ENCODE measurements at regions not wholly inside any gene's neighbourhood (a gene's known extent, or its start where the extent isn't known, plus 50 kb on each side); places are given as distances from the start of the nearest gene placed in this dataset.

DNA sequence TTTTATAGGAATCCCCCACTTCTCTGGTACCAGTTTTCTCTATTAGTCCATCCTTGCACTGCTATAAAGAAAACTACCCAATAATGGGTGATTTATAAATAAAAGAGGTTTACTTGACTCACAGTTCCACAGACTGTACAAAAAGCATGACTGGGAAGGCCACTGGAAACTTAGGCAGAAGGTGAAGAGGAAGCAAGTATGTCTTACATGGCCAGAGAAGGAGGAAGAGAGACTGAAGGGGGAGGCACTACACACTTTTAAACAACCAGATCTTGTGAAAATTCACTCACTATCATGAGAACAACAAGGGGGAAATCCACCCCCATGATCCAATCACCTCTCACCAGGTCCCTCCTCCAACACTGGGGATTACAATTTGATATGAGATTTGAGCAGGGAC lies 68.9 kb upstream of the GNAZ start:
- H3K27me3 ChIP-seq (ENCODE audit: control insufficient read depth, insufficient read depth, low read length): peaks cover 13% of the 10 kb centered on the region
- peaks cover 4 to 25% (median 15%) of the 10 kb centered on the region in 7 donors for H3K9me3 Mint-ChIP-seq
- peaks cover 49% of the 10 kb centered on the region for H3K27me3 Mint-ChIP-seq
- peaks cover 5% of the 10 kb centered on the region for H3K36me3 Mint-ChIP-seq
- H3K27ac Mint-ChIP-seq: no peak overlapping the region
- H3K4me1 Mint-ChIP-seq: no peaks in the 10 kb centered on the region
- ATAC-seq (ENCODE audit: low read depth in 2 of 2) (no peak), DNase-seq (no peak)
- no peaks in the 10 kb centered on the region for H3K4me1 ChIP-seq (ENCODE audit: control insufficient read depth, insufficient read depth, low read length, poor library complexity, severe bottlenecking)
- H3K9me3 ChIP-seq (ENCODE audit: control insufficient read depth in 2 of 2, low read length in 2 of 2): peaks cover 16 to 23% of the 10 kb centered on the region in 2 experiments
- H3K4me3 Mint-ChIP-seq: no peak overlapping the region
- H3K4me3 ChIP-seq (ENCODE audit: low read depth, low read length): no peak overlapping the region
- H3K27ac ChIP-seq (ENCODE audit: insufficient read depth, low read length, poor library complexity, severe bottlenecking): no peak overlapping the region
- H3K36me3 ChIP-seq (ENCODE audit: control insufficient read depth, insufficient read depth, low read length): no peaks in the 10 kb centered on the region

DNA sequence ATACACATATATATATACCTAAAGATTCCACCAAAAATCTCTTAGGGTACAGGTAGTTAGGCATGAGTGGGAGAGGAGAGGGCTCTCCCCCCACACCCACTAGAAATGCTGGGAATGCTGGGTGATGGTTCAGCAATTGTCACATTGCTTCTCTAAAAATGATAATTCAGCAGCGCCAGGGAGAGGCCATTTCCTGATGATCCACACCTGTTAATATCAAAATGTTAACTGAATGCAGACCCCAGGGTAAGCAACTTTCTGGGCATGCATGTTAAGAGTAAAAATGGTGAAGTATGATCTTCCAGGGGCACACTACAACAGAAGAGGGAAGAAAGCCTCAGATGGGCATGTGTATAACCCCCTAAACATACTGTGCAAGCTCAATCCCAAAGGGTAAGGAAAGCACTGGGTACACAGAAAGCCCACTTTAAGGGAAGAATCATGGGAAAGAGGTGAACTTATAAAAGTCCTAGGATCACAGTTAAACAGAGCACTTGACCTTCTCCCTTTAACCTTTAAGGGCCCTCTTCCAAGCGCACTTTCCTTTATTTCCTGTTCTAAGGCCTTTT lies 67.6 kb upstream of the GNAZ start:
- H3K4me3 ChIP-seq (ENCODE audit: low read depth, low read length): no peak overlapping the region
- peaks cover 1 to 13% (median 6%) of the 10 kb centered on the region in 7 donors for H3K9me3 Mint-ChIP-seq
- peaks cover 2% of the 10 kb centered on the region for H3K36me3 Mint-ChIP-seq
- H3K27me3 Mint-ChIP-seq: peaks cover 50% of the 10 kb centered on the region
- no peaks in the 10 kb centered on the region for H3K4me1 Mint-ChIP-seq
- no peak overlapping the region for H3K27ac Mint-ChIP-seq
- H3K9me3 ChIP-seq (ENCODE audit: control insufficient read depth in 2 of 2, low read length in 2 of 2): peaks cover 6 to 10% of the 10 kb centered on the region in 2 experiments
- H3K4me1 ChIP-seq (ENCODE audit: control insufficient read depth, insufficient read depth, low read length, poor library complexity, severe bottlenecking): no peaks in the 10 kb centered on the region
- H3K27ac ChIP-seq (ENCODE audit: insufficient read depth, low read length, poor library complexity, severe bottlenecking): no peak overlapping the region
- no peak for DNase-seq
- no peak for ATAC-seq (ENCODE audit: low read depth in 2 of 2)
- H3K36me3 ChIP-seq (ENCODE audit: control insufficient read depth, insufficient read depth, low read length): no peaks in the 10 kb centered on the region
- peaks cover 10% of the 10 kb centered on the region for H3K27me3 ChIP-seq (ENCODE audit: control insufficient read depth, insufficient read depth, low read length)
- no peak overlapping the region for H3K4me3 Mint-ChIP-seq

DNA sequence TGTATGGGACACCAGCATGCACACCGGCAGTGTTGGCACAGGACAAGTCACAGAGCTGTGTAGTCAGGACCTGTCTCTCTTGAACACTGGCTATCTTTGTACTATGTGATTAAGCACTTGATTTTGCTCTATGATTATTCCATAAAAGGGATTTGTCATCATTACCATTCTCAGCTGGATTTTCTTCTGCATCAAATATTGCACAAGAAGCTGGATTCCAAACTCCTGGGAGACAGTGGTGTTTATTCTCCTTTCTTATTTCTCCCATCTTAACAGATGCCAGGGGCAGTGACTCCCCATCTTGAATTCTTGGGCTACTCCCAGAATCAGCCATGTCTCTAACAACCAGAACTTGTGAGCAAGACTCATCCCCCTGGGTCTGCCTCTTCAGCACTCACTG lies 62.5 kb upstream of the GNAZ start:
- H3K27ac ChIP-seq (ENCODE audit: insufficient read depth, low read length, poor library complexity, severe bottlenecking): no peak overlapping the region
- H3K9me3 Mint-ChIP-seq: peaks cover 0 to 4% (median 0%) of the 10 kb centered on the region in 7 donors
- H3K4me1 Mint-ChIP-seq: peaks cover 0 to 13% (median 1%) of the 10 kb centered on the region in 4 donors
- H3K27me3 Mint-ChIP-seq: peaks cover 54% of the 10 kb centered on the region
- no peaks in the 10 kb centered on the region for H3K36me3 Mint-ChIP-seq
- no peaks in the 10 kb centered on the region for H3K9me3 ChIP-seq (ENCODE audit: control insufficient read depth in 2 of 2, low read length in 2 of 2)
- DNase-seq (no peak), ATAC-seq (ENCODE audit: low read depth in 2 of 2) (no peak)
- H3K4me3 ChIP-seq (ENCODE audit: low read depth, low read length): no peak overlapping the region
- H3K27me3 ChIP-seq (ENCODE audit: control insufficient read depth, insufficient read depth, low read length): peaks cover 8% of the 10 kb centered on the region
- H3K36me3 ChIP-seq (ENCODE audit: control insufficient read depth, insufficient read depth, low read length): no peaks in the 10 kb centered on the region
- no peaks in the 10 kb centered on the region for H3K4me1 ChIP-seq (ENCODE audit: control insufficient read depth, insufficient read depth, low read length, poor library complexity, severe bottlenecking)
- no peak overlapping the region for H3K4me3 Mint-ChIP-seq
- H3K27ac Mint-ChIP-seq: no peak overlapping the region

DNA sequence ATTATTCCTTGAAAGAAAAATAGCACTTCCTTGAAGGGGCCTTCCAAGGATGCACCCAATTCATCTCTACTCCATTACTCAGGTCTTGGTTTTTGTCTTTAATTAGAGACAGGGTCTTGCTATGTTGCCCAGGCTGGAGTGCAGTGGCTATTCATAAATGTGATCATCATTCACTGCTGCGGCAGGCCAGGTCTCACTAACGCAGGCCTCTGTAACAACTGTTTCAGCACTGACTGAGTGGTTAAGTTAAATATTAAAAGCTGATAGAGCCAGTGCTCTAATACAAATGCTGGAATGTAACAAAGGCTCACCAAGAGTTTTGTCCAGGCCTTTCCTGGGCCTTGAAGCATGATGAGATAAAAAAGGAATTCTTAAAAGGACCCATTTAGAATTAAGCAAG lies 61.4 kb upstream of the GNAZ start:
- no peak overlapping the region for H3K27ac Mint-ChIP-seq
- H3K27me3 Mint-ChIP-seq: peaks cover 44% of the 10 kb centered on the region
- DNase-seq (no peak), ATAC-seq (ENCODE audit: low read depth in 2 of 2) (no peak)
- Histone ChIP-seq H3K4me3 (ENCODE audit: low read depth, low read length) (no peak overlapping the region), H3K9me3 (ENCODE audit: control insufficient read depth in 2 of 2, low read length in 2 of 2) (no peaks in the 10 kb centered on the region), H3K4me1 (ENCODE audit: control insufficient read depth, insufficient read depth, low read length, poor library complexity, severe bottlenecking) (no peaks in the 10 kb centered on the region), H3K27ac (ENCODE audit: insufficient read depth, low read length, poor library complexity, severe bottlenecking) (no peak overlapping the region), H3K36me3 (ENCODE audit: control insufficient read depth, insufficient read depth, low read length) (no peaks in the 10 kb centered on the region), H3K27me3 (ENCODE audit: control insufficient read depth, insufficient read depth, low read length) (peaks cover 6% of the 10 kb centered on the region)
- no peaks in the 10 kb centered on the region for H3K36me3 Mint-ChIP-seq
- H3K9me3 Mint-ChIP-seq: peaks cover 0 to 4% (median 0%) of the 10 kb centered on the region in 7 donors
- H3K4me3 Mint-ChIP-seq: no peak overlapping the region
- peaks cover 0 to 13% (median 1%) of the 10 kb centered on the region in 4 donors for H3K4me1 Mint-ChIP-seq

Data from CD4-positive, CD25-positive, alpha-beta regulatory T cell (primary cell).